HG02623 (cell line): ENCODE measurements at regions not wholly inside any gene's neighbourhood (a gene's known extent, or its start where the extent isn't known, plus 50 kb on each side); places are given as distances from the start of the nearest gene placed in this dataset.

Experiments used
- ATAC-seq: cut with Tn5 transposase; IDR thresholded peaks from one replicate; pipeline ENCODE4 v1.9.1; 2021; ENCODE audit warnings: moderate library complexity; ENCODE audit not compliant: unreplicated experiment

- no peak for ATAC-seq
Observed at GRCh38 chr2:180481998-180482397, 474.9 kb upstream of the CWC22 start.

- ATAC-seq, result no peak
Observed at GRCh38 chr2:180478883-180479282, 471.8 kb upstream of the CWC22 start.

- no peak for ATAC-seq
Observed at GRCh38 chr2:180474716-180475115, 467.6 kb upstream of the CWC22 start.

GRCh38 chr2:180473456-180473855 is 466.4 kb upstream of the CWC22 start:
- ATAC-seq, result no peak

GRCh38 chr2:180472133-180472532 is 465.0 kb upstream of the CWC22 start:
- ATAC-seq, result no peak

- no peak for ATAC-seq
Observed at GRCh38 chr2:180463608-180464007, 456.5 kb upstream of the CWC22 start.

- no peak for ATAC-seq
Observed at GRCh38 chr2:180461761-180462160, 454.7 kb upstream of the CWC22 start.

GRCh38 chr2:180456801-180457200 is 449.7 kb upstream of the CWC22 start:
- no peak for ATAC-seq

GRCh38 chr2:180450841-180451240 is 443.7 kb upstream of the CWC22 start:
- no peak for ATAC-seq

GRCh38 chr2:180449171-180449915 is 442.2 kb upstream of the CWC22 start:
- ATAC-seq, result no peak

GRCh38 chr2:180446492-180446891 is 439.4 kb upstream of the CWC22 start:
- ATAC-seq, result no peak

GRCh38 chr2:180443888-180444287 is 436.8 kb upstream of the CWC22 start:
- no peak for ATAC-seq

- no peak for ATAC-seq
Observed at GRCh38 chr2:180442860-180443644, 436.0 kb upstream of the CWC22 start.

- ATAC-seq, result no peak
Observed at GRCh38 chr2:180419212-180419611, 412.1 kb upstream of the CWC22 start.

- no peak for ATAC-seq
Observed at GRCh38 chr2:180416627-180417026, 409.5 kb upstream of the CWC22 start.

GRCh38 chr2:180413336-180413735 is 406.2 kb upstream of the CWC22 start:
- ATAC-seq, result no peak

GRCh38 chr2:180412219-180412618 is 405.1 kb upstream of the CWC22 start:
- ATAC-seq, result no peak

GRCh38 chr2:180411661-180412060 is 404.6 kb upstream of the CWC22 start:
- ATAC-seq, result no peak

GRCh38 chr2:180406687-180407086 is 399.6 kb upstream of the CWC22 start:
- no peak for ATAC-seq

GRCh38 chr2:180405520-180405919 is 398.4 kb upstream of the CWC22 start:
- ATAC-seq, result no peak

- ATAC-seq, result no peak
Observed at GRCh38 chr2:180394305-180394704, 387.2 kb upstream of the CWC22 start.

GRCh38 chr2:180385601-180386201 is 378.6 kb upstream of the CWC22 start:
- no peak for ATAC-seq
